ENCODE measurements at regions not wholly inside any gene's neighbourhood (a gene's known extent, or its start where the extent isn't known, plus 50 kb on each side); places are given as distances from the start of the nearest gene placed in this dataset.

- DNase-seq, result no peak
- in situ Hi-C loops (cut with HindIII; ENCODE audit: low pct_ligation_motif_present, low pct_unique_long_range_greater_than_20kb, low sequenced_read_pairs), result no loop called here
Measured at GRCh38 chr6:2485116-2485515, 239.7 kb upstream of the GMDS start.

DNA sequence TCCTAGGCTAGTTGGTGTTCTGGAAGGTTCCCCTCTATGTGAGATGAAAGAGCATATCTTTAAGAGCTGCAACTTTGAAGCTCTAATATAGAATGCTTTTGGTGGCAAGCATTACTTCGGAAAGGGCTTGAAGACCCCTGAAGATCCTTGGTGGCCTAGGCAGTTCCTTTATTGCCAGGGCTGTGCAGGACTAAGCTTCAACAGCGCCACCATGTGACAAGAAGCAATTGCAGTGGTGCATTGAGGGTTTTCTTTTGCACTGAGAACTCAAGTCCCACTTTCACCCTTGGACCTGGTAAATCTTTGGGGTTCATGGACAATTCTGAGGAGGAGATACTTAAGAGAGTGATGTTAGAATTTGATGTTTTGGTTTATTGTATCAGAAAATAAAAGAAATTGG lies 237.4 kb upstream of the GMDS start:
- in situ Hi-C loops (cut with HindIII; ENCODE audit: low pct_ligation_motif_present, low pct_unique_long_range_greater_than_20kb, low sequenced_read_pairs), result no loop called here

GRCh38 chr6:2481307-2481706 lies 235.9 kb upstream of the GMDS start:
- in situ Hi-C loops (cut with HindIII; ENCODE audit: low pct_ligation_motif_present, low pct_unique_long_range_greater_than_20kb, low sequenced_read_pairs), result no loop called here
- no peak for DNase-seq

More for the DNA sequence above, 237.4 kb upstream of the GMDS start:
- no peak for DNase-seq

GRCh38 chr6:2480267-2480966 lies 235.0 kb upstream of the GMDS start:
- in situ Hi-C loops (cut with HindIII; ENCODE audit: low pct_ligation_motif_present, low pct_unique_long_range_greater_than_20kb, low sequenced_read_pairs), result no loop called here
- no peak for DNase-seq

GRCh38 chr6:2478200-2478599 lies 232.8 kb upstream of the GMDS start:
- peak; percentile 9 for DNase-seq
- in situ Hi-C loops (cut with HindIII; ENCODE audit: low pct_ligation_motif_present, low pct_unique_long_range_greater_than_20kb, low sequenced_read_pairs), result no loop called here

DNA sequence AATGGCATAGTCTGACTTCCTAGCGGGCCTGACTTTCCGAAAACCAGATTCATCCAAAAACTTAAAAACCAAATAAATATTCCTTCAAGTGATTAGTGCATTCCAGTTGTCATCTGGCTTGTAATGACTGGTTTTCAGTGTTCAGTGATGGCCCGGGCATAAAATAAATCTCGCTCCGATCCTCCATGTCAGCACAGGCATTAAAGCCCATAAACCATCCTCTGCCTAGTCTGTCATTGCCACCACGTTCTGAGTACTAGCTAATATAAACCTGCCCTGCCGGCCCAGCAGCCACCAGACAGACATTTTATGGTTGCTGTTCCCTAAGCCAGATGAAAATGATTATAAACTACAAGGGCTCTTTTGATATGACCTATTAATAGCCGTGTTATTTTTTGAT lies 232.3 kb upstream of the GMDS start:
- in situ Hi-C loops (cut with HindIII; ENCODE audit: low pct_ligation_motif_present, low pct_unique_long_range_greater_than_20kb, low sequenced_read_pairs), result no loop called here
- no peak for DNase-seq

GRCh38 chr6:2477250-2477649 lies 231.8 kb upstream of the GMDS start:
- in situ Hi-C loops (cut with HindIII; ENCODE audit: low pct_ligation_motif_present, low pct_unique_long_range_greater_than_20kb, low sequenced_read_pairs), result no loop called here
- no peak for DNase-seq

DNA sequence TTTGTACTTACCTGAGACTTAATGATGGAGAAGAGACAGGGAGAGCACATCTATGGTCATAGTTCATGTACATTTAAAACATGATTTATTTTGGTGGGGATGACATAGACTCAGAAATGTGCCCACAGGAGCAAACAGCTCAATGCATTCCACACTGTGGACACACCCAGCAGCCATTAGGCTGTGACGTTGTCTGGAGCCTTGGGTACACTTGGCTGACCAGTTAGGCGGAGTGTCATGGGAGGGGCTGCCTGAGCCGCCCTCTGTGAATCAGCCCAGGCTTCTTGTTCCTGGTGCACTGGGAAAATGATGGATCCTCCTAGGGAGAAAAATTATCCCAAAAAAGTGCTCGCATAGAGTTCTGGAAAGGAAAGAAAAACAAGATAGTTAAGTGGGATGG lies 231.0 kb upstream of the GMDS start:
- in situ Hi-C loops (cut with HindIII; ENCODE audit: low pct_ligation_motif_present, low pct_unique_long_range_greater_than_20kb, low sequenced_read_pairs), result no loop called here
- no peak for DNase-seq

GRCh38 chr6:2471472-2471871 lies 226.1 kb upstream of the GMDS start:
- in situ Hi-C loops (cut with HindIII; ENCODE audit: low pct_ligation_motif_present, low pct_unique_long_range_greater_than_20kb, low sequenced_read_pairs), result no loop called here
- no peak for DNase-seq

- in situ Hi-C loops (cut with HindIII; ENCODE audit: low pct_ligation_motif_present, low pct_unique_long_range_greater_than_20kb, low sequenced_read_pairs), result no loop called here
- no peak for DNase-seq
Measured at GRCh38 chr6:2469428-2469827, 224.0 kb upstream of the GMDS start.

DNA sequence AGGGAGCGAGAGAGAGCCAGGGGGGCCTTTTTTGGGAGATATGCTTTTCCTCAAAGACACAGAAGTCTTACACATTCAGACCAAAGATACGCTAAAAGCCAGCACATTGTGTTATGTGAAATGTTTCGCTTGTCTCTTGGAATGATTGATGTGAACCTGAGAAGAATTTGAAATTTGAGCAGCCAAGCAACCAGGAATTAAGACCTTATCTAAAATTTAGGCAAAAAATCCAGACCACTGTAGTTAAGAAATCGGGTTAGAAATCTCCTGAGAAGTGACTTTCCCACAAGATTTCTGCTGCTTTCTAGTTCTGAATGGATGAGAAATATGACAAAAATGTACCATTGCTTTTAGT lies 223.2 kb upstream of the GMDS start:
- in situ Hi-C loops (cut with HindIII; ENCODE audit: low pct_ligation_motif_present, low pct_unique_long_range_greater_than_20kb, low sequenced_read_pairs), result no loop called here
- no peak for DNase-seq

DNA sequence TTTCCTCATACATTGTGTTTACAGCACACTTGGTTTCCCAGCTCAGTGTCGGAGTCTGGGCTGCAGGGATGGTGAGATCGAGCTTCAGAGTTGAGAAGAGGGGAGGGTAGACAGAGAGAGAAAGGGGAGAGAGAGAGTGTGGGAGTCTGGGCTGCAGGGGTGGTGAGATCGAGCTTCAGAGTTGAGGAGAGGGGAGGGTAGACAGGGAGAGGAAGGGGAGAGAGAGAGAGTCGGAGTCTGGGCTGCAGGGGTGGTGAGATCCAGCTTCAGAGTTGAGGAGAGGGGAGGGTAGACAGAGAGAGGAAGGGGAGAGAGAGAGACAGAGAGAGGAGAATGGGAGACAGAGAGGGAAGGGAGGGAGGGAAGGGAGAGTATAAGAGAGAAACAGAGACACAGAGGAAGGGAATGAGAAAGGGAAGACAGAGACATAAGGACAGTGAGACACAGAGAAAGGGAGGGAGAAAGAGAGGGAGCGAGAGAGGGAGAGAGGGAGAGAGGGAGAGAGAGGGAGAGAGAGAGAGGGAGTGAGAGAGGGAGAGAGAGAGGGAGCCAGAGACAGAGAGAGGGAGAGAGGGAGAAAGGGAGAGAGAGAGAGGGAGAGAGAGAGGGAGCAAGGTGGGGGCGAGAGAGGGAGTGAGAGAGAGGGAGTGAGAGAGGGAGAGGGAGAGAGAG lies 222.7 kb upstream of the GMDS start:
- no peak for DNase-seq
- in situ Hi-C loops (cut with HindIII; ENCODE audit: low pct_ligation_motif_present, low pct_unique_long_range_greater_than_20kb, low sequenced_read_pairs), result no loop called here

GRCh38 chr6:2465336-2465735 lies 219.9 kb upstream of the GMDS start:
- in situ Hi-C loops (cut with HindIII; ENCODE audit: low pct_ligation_motif_present, low pct_unique_long_range_greater_than_20kb, low sequenced_read_pairs), result no loop called here
- no peak for DNase-seq

- in situ Hi-C loops (cut with HindIII; ENCODE audit: low pct_ligation_motif_present, low pct_unique_long_range_greater_than_20kb, low sequenced_read_pairs), result no loop called here
- DNase-seq, result no peak
Measured at GRCh38 chr6:2464641-2465040, 219.2 kb upstream of the GMDS start.

DNA sequence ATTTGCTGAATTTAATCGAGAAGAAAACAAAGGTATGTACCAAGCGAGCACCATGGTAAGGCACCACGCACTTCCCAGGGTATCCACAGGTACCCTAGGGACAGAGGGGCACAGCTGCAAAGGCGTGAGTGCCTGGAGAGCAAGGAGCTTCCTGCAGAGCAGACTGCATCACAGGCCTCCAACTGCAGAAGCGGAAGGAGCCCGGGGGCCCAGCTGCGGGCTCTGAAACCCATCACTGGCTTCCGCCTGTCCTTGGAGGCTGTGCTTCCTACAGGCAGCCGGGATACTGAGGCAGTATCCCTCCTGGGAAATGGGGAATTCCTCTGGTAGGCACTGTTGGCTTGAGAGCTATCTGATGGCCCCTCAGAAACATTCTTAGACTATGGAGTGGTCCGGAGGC lies 217.4 kb upstream of the GMDS start:
- DNase-seq, result no peak
- in situ Hi-C loops (cut with HindIII; ENCODE audit: low pct_ligation_motif_present, low pct_unique_long_range_greater_than_20kb, low sequenced_read_pairs), result no loop called here

DNA sequence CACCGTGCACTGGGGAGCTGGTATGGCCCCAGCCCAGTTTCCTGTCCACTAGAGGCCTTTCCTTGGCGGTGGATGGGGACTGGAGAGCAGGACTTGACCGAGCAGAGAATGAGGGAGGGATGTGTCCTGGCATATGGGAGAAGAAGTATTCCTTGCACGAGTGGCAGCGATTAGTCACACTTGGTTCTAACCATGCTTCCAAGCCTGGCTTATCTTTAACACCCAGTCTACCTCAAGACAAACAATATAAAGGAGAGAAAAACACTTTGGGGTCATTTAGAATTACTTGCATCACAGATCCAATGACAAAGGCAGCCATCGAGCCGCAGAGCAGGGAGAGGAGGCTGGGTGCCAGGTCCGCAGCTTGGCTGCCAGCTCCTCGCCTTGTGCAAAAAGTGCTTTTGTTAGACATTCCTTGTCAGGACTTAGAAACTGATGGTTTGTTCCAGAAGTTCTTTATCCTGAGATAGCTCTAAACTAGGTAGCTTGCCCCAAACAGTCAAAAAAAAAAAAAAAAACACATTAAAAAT lies 214.9 kb upstream of the GMDS start:
- in situ Hi-C loops (cut with HindIII; ENCODE audit: low pct_ligation_motif_present, low pct_unique_long_range_greater_than_20kb, low sequenced_read_pairs), result no loop called here
- DNase-seq, result peak; percentile 71

DNA sequence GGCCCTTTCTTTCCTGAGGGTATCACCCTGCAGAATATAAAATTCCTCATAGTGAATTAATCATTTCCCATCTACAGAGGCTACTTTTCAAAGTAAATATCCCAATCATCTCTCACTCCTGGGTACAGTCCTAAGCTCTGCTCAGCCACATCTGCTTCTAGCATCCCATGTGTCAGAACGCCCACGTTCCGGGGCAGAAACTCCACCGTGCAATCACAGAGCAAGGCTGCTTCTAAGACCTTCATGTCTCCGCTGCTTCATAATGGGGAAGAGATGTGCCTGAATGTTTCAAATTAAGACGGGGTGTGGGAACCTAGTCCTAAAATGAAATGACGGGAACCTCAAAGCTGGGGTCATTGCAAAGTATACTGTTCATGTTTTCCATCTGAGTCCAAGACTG lies 208.8 kb upstream of the GMDS start:
- DNase-seq, result no peak
- in situ Hi-C loops (cut with HindIII; ENCODE audit: low pct_ligation_motif_present, low pct_unique_long_range_greater_than_20kb, low sequenced_read_pairs), result no loop called here

- in situ Hi-C loops (cut with HindIII; ENCODE audit: low pct_ligation_motif_present, low pct_unique_long_range_greater_than_20kb, low sequenced_read_pairs), result no loop called here
- no peak for DNase-seq
Measured at GRCh38 chr6:2450546-2450945, 205.1 kb upstream of the GMDS start.

- in situ Hi-C loops (cut with HindIII; ENCODE audit: low pct_ligation_motif_present, low pct_unique_long_range_greater_than_20kb, low sequenced_read_pairs), result no loop called here
Measured at GRCh38 chr6:2449572-2449940, 204.2 kb upstream of the GMDS start.

DNA sequence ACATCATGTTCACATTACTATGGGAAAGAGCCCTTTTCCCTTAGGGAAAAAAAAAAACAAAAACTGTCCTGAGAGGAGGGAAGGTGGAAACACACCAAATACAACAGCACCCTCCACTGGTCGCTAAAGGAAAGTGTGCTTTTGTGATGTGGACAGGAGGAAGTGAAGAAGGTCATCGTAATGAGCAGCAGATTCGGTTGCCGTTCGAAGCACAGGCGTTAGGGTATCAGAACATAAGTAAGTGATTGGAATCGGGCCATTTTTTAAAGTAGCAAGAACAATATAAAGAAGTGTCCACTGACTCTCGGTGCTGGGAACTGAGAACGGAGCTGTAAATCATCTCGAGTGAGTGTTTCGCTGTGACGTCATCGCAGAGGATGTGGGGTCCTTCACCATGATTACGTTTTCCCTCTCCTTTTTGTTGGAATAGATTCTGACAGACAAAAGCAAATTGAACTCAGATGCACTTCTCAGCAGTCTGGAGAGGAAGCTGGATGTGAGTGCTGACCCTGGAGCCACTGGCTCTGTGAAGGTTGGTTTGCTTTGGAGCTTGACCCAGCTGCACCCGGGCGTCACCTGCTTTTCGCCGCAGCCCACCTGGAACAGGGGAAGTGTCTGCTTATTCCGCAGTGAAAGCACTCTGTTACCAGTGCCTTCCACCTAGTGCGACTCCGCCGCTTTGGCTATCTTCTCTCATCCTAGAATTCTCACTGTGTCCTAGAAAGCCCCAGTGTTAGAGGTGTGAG lies 203.6 kb upstream of the GMDS start:
- DNase-seq, result peak; percentile 71
- in situ Hi-C loops (cut with HindIII; ENCODE audit: low pct_ligation_motif_present, low pct_unique_long_range_greater_than_20kb, low sequenced_read_pairs), result no loop called here

More at GRCh38 chr6:2449572-2449940, 204.2 kb upstream of the GMDS start:
- DNase-seq, result no peak

Data from ACHN (cell line).